Astrocyte (in vitro differentiated cells and primary cell): ENCODE measurements at regions not wholly inside any gene's neighbourhood (a gene's known extent, or its start where the extent isn't known, plus 50 kb on each side); places are given as distances from the start of the nearest gene placed in this dataset.

ENCODE experiments used
- DNase-seq: peaks from one replicate; pipeline ENCODE4 v3.0.0-alpha.2; 2010; ENCODE audit warnings: low read depth
- FAIRE-seq: peaks from 2 replicates; lab custom pipeline; 2011; peaks lifted over from hg19 to GRCh38; lab: Jason Lieb, UNC
- H2AFZ ChIP-seq: 2 replicates; pipeline ENCODE4 v1.6.0; 2012; ENCODE audit warnings: low read depth, low read length, inconsistent platforms
- H3K27ac ChIP-seq: 2 replicates; pipeline ENCODE4 v1.5.1; 2011; ENCODE audit warnings: low read depth, low read length, inconsistent platforms
- H3K27me3 ChIP-seq: 2 replicates; pipeline ENCODE4 v1.6.0; 2011; ENCODE audit warnings: low read length, inconsistent platforms; ENCODE audit not compliant: insufficient read depth
- H3K36me3 ChIP-seq: 2 replicates; pipeline ENCODE4 v1.5.1; 2011; ENCODE audit warnings: low read length, inconsistent platforms; ENCODE audit not compliant: insufficient read depth
- H3K4me1 ChIP-seq: 2 replicates; pipeline ENCODE4 v1.5.1; 2011; ENCODE audit warnings: low read length, inconsistent platforms; ENCODE audit not compliant: insufficient read depth
- H3K4me2 ChIP-seq: 2 replicates; pipeline ENCODE4 v1.6.0; 2012; ENCODE audit warnings: low read length, inconsistent platforms
- H3K4me3 ChIP-seq: 2 replicates; pipeline ENCODE4 v1.5.1; 2011; ENCODE audit warnings: low read depth, mild to moderate bottlenecking, low read length, inconsistent platforms; ENCODE audit not compliant: insufficient read depth
- H3K79me2 ChIP-seq: 2 replicates; pipeline ENCODE4 v1.6.0; 2012; ENCODE audit warnings: mild to moderate bottlenecking, low read length, inconsistent platforms; ENCODE audit not compliant: insufficient read depth
- H3K9ac ChIP-seq: 2 replicates; pipeline ENCODE4 v1.6.0; 2012; ENCODE audit warnings: mild to moderate bottlenecking, low read length, inconsistent platforms
- H3K9me3 ChIP-seq: 2 replicates; pipeline ENCODE4 v1.5.1; 2012; ENCODE audit warnings: low read depth, mild to moderate bottlenecking, low read length, inconsistent platforms; ENCODE audit not compliant: insufficient read depth
- H4K20me1 ChIP-seq: 2 replicates; pipeline ENCODE4 v1.6.0; 2012; ENCODE audit warnings: low read length, inconsistent platforms; ENCODE audit not compliant: insufficient read depth
- H3K27ac Mint-ChIP-seq: one replicate; pipeline ENCODE4 v1.8.0; 2021; ENCODE audit warnings: mild to moderate bottlenecking, mixed read lengths; ENCODE audit not compliant: unreplicated experiment
- H3K27me3 Mint-ChIP-seq: one replicate; pipeline ENCODE4 v1.8.0; 2021; ENCODE audit warnings: low read depth, mixed read lengths; ENCODE audit not compliant: unreplicated experiment
- H3K36me3 Mint-ChIP-seq: one replicate; pipeline ENCODE4 v1.8.0; 2021; ENCODE audit warnings: low read depth, mixed read lengths; ENCODE audit not compliant: unreplicated experiment
- H3K4me1 Mint-ChIP-seq: one replicate; pipeline ENCODE4 v1.8.0; 2021; ENCODE audit warnings: low read depth, mixed read lengths; ENCODE audit not compliant: unreplicated experiment
- H3K4me3 Mint-ChIP-seq: one replicate; pipeline ENCODE4 v1.8.0; 2021; ENCODE audit warnings: mild to moderate bottlenecking, moderate library complexity, mixed read lengths; ENCODE audit not compliant: unreplicated experiment
- H3K9me3 Mint-ChIP-seq: one replicate; pipeline ENCODE4 v1.8.0; 2021; ENCODE audit warnings: mild to moderate bottlenecking, mixed read lengths; ENCODE audit not compliant: unreplicated experiment
- EZH2 ChIP-seq: IDR thresholded peaks from 2 replicates; pipeline ENCODE4 v1.6.1; 2012; ENCODE audit warnings: mild to moderate bottlenecking, low read length, inconsistent platforms; ENCODE audit not compliant: insufficient read depth
- TF ChIP-seq, protein P1 (sequence below): IDR thresholded peaks from 2 replicates; pipeline ENCODE4 v1.5.1; 2011; ENCODE audit warnings: low read depth, mild to moderate bottlenecking, inconsistent platforms, low read length, moderate library complexity; ENCODE audit not compliant: insufficient read depth

DNA sequence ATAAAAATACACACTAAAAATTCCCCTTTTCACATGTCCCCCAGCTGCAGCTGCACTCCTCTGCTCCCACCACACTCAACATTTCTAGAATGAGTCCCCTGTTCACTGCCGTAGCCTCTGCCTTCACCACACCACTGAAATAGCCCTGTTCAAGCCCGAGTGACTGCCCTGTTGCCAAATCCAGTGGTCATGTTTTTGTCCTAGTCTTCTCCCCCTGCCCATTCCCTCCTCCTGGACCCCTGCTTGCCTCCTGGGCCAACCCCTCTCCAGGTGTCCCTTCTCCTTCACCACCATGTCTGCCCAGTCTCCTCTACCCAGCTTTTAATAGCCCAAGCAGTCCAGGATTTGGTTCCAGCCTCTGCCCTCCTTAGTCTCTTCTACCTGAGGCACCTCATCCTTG, 97.1 kb upstream of the LGALSL start:
- FAIRE-seq = no peak
- H3K9me3 Mint-ChIP-seq = peaks cover 5% of the 10 kb centered on the region
- peaks cover 42% of the 10 kb centered on the region for H3K4me1 Mint-ChIP-seq
- no peaks in the 10 kb centered on the region for H3K36me3 ChIP-seq
- peaks cover 6% of the 10 kb centered on the region for H4K20me1 ChIP-seq
- no peak overlapping the region for H2AFZ ChIP-seq
- H3K4me2 ChIP-seq = no peak overlapping the region
- no peak overlapping the region for H3K27ac Mint-ChIP-seq
- H3K4me1 ChIP-seq = peaks cover 36% of the 10 kb centered on the region
- no peak overlapping the region for H3K9ac ChIP-seq
- DNase-seq = no peak
- no peaks in the 10 kb centered on the region for H3K36me3 Mint-ChIP-seq
- no peak overlapping the region for H3K27ac ChIP-seq
- H3K4me3 Mint-ChIP-seq = no peak overlapping the region
- no peaks in the 10 kb centered on the region for H3K79me2 ChIP-seq
- H3K9me3 ChIP-seq = no peaks in the 10 kb centered on the region
- peaks cover 47% of the 10 kb centered on the region for H3K27me3 ChIP-seq
- H3K27me3 Mint-ChIP-seq = peaks cover 17% of the 10 kb centered on the region
- TF ChIP-seq, protein P1, sequence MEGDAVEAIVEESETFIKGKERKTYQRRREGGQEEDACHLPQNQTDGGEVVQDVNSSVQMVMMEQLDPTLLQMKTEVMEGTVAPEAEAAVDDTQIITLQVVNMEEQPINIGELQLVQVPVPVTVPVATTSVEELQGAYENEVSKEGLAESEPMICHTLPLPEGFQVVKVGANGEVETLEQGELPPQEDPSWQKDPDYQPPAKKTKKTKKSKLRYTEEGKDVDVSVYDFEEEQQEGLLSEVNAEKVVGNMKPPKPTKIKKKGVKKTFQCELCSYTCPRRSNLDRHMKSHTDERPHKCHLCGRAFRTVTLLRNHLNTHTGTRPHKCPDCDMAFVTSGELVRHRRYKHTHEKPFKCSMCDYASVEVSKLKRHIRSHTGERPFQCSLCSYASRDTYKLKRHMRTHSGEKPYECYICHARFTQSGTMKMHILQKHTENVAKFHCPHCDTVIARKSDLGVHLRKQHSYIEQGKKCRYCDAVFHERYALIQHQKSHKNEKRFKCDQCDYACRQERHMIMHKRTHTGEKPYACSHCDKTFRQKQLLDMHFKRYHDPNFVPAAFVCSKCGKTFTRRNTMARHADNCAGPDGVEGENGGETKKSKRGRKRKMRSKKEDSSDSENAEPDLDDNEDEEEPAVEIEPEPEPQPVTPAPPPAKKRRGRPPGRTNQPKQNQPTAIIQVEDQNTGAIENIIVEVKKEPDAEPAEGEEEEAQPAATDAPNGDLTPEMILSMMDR = no peak
- TF ChIP-seq EZH2 = no peak
- H3K4me3 ChIP-seq = no peak overlapping the region

DNA sequence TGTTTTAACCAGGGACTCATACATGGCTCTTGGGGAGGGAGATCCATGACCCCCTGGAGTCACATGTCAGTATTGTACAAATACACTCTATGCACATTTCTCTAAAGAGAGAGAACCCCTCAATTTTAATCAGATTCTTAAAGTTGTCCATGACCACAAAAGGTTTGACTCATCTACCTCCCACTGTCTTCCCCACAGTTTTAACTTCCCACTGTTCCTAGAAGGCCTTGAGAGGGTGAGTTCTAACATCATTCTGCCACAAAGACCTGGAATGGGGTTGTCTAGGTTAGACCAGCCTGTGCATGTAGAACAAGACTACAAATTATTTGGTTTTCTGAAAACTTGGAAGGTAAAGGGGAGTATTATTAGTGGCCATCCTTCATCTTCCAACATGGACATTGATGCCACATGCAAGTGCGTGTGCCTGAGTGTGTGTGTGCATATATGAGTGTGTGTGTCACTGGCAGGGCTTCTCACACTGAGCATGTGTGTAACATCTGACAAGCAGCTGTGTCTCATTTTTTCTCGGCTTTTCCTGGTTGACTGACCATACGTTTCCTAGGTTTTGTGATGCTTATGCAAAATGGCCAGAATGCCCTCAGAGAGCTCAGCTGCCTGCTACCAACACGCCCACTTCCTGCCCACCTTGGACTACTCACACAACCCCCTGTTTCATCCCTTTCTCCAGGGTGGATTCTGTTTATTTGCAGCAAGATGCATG, 94.6 kb upstream of the LGALSL start:
- Histone ChIP-seq H3K79me2 (no peaks in the 10 kb centered on the region), H3K27ac (peak overlapping the region; percentile 24), H3K4me2 (peak overlapping the region; percentile 76), H3K4me1 (peaks cover 36% of the 10 kb centered on the region), H3K27me3 (peaks cover 58% of the 10 kb centered on the region), H3K9me3 (no peaks in the 10 kb centered on the region), H3K4me3 (no peak overlapping the region), H3K9ac (peak overlapping the region; percentile 21), H4K20me1 (peaks cover 6% of the 10 kb centered on the region), H2AFZ (no peak overlapping the region), H3K36me3 (no peaks in the 10 kb centered on the region)
- H3K27me3 Mint-ChIP-seq = peaks cover 26% of the 10 kb centered on the region
- FAIRE-seq (no peak), DNase-seq (peak; percentile 68)
- no peak for TF ChIP-seq EZH2
- TF ChIP-seq, protein P1 = no peak
- no peak overlapping the region for H3K4me3 Mint-ChIP-seq
- peak overlapping the region; percentile 82 for H3K27ac Mint-ChIP-seq
- no peaks in the 10 kb centered on the region for H3K36me3 Mint-ChIP-seq
- peaks cover 45% of the 10 kb centered on the region for H3K4me1 Mint-ChIP-seq
- peaks cover 2% of the 10 kb centered on the region for H3K9me3 Mint-ChIP-seq
